Activated CD4-positive, alpha-beta T cell treated with anti-CD3 and anti-CD28 coated beads, Interleukin-2, amount 50 U/mL, for 48 hours (primary cell): ENCODE measurements at regions not wholly inside any gene's neighbourhood (a gene's known extent, or its start where the extent isn't known, plus 50 kb on each side); places are given as distances from the start of the nearest gene placed in this dataset.
"Not testable (repeated sequence)": the region's sequence is repeated elsewhere in the genome, so short reads cannot be mapped to it uniquely, and the experiment has no call there.

Experiments used
- DNase-seq, 2 experiments: peaks; one replicate each; pipeline ENCODE4 v3.0.0-alpha.2; 2020

DNA sequence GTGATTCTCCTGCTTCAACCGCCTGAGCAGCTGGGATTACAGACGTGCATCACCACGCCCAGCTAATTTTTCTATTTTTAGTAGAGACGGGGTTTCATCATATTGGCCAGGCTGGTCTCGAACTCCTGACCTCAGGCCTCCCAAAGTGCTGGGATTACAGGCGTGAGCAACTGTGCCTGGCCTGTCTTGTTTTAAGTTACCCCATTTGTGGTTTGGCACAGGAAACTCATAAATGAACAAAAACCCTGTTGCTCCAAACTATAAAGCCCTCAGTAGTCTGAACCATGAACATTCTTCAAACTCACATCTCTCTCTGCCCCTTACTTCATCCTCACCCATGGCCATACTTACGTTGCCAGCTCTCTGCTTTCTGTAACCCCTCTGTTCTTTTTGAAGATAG is 61.7 kb downstream of the RHOU start:
- DNase-seq = not testable (repeated sequence)

DNA sequence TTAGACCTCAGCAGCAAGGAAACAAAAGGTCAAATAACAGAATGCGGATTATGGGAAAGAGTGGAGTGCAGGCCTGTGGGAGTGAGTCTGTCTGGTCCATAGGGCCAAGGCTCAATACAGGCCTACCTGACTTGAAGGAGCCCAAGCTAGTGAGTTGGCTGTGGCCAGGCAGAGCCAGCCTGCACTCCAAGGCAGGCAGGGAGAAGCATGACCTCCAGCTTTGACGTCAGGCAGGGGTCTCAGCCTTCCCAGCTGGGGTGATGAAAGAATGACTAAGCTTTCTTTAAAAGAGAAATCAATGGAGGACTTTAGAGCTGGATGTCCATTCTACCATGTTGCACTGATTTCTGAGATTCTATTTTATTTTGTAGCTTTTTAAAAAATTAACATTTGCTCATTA is 62.8 kb downstream of the RHOU start:
- no peak for DNase-seq

DNA sequence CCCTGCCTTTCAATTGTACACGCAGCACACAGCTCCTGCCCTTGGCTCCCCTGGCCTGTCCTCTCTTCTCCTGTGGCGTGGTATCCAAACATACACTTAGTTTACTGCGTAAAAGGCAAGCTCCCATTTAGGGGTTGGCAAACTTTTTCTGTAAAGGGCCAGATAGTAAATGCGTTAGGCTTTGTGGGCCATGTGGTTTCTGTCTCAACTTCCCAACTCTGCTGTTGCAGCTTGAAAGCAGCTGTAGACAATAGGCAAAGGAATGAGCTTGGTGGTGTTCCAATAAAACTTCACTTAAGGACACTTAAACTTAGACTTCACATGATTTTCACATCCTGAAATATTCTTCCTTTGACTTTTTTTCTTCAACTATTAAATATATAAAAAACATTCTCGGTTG is 63.3 kb downstream of the RHOU start:
- DNase-seq = no peak

DNA sequence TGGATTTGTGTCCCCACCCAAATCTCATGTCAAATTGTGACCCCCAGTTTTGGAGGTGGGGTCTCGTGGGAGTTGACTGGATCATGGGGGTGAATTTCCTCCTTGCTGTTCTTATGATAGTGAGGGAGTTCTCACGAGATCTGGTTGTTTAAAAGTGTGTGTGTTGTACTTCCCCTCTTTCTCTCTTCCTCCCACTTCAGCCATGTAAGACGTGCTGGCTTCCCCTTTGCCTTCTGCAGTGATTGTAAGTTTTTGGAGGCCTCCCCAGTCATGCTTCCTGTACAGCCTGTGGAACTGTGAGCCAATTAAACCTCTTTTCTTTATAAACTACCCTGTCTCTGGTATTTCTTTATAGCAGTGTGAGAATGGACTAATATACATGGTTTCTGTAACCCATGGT is 64.6 kb downstream of the RHOU start:
- no peak for DNase-seq

DNA sequence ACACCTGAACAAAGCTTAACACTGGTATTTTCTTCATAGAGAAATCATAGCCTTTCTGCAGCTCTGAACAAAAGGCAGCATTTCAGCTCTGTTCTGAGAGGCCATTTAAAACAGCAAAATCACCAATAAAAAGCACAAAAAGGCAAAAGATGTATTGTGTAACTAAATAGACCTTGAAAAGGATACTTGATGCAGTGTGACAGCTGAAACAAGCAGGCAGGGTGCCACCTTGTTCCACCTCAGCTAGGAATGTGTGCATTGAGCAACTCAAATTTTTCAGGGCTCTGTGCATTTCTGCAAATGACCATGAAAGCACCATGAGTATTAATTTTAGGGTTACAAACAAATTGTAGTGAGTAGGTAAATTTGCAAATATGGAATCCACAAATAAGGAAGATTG is 65.8 kb downstream of the RHOU start:
- no peak for DNase-seq

DNA sequence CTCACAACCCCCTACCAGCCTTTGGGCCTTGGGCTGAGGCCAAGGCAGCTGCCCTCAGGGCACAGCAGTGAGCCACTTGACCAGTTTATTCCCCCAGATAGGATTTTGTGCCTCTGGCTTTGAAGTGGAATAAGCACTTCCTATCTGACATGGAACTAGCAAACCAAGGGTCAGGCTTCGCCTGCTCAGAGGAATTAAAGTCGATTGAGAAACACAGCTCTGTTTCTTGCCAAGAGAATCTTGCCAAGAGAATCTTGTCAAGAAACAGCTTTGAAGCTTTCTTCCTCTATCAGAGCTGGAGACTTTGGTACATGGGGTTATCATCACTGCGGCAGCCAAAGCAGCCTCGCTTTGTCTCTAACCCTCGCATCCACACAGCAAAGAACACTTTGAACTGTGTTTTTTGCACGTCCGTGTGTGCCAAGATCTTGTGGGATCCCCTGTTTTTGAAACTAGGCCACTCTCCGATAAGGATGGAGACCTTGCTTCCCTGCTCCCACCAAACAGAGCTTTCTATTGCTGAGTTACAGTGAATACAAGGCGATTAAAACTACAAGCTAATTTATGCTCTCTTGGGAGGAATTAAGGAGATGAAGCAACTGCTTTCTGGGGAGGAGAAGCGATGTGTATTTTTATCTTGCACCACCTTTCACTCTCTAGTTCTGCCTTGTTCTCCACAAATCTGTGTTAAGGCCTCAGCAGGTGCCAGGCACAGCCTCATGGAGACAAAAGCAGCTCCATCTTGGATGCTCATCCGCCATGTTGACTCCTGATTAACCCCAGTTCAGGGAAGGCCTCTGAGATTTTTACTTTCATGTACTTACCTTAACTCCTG is 67.3 kb downstream of the RHOU start:
- no peak for DNase-seq

DNA sequence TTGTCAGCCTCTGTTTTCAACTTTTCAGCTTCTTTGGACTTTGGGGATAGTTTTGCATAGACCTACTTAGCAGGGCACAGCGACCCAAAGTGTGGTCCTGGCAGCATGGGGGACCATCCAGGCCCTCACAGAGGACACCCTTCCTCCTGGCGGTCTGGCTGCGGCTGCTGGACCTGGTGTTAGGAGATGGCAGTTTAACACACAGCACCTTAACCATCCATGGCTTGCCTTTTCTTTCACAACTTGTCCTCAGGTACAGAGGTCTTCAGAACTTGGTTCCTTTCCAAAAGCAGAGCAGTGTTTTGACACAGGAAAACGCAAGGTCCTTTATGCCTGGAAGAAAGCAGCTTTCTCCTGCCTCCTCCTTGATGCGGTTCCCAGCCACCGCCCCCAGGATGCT is 68.1 kb downstream of the RHOU start:
- DNase-seq = no peak

DNA sequence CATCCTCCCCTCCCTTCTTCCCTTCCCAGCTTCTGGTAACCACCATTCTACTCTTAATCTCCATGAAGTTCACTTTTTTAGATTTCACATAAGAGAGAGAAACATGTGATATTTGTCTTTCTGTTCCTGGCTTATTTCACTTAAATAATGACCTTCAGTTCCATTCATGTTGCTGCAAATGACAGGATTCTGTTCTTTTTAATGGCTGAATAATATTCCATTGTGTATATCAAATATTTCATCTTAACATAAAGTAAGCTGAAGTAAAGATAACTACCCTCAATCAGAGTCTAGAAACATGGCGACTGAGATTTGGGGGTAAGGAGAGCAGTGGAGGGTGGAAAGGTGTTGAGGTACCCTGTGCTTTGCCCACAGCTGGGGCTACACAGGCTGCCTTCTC is 68.9 kb downstream of the RHOU start:
- DNase-seq = no peak

DNA sequence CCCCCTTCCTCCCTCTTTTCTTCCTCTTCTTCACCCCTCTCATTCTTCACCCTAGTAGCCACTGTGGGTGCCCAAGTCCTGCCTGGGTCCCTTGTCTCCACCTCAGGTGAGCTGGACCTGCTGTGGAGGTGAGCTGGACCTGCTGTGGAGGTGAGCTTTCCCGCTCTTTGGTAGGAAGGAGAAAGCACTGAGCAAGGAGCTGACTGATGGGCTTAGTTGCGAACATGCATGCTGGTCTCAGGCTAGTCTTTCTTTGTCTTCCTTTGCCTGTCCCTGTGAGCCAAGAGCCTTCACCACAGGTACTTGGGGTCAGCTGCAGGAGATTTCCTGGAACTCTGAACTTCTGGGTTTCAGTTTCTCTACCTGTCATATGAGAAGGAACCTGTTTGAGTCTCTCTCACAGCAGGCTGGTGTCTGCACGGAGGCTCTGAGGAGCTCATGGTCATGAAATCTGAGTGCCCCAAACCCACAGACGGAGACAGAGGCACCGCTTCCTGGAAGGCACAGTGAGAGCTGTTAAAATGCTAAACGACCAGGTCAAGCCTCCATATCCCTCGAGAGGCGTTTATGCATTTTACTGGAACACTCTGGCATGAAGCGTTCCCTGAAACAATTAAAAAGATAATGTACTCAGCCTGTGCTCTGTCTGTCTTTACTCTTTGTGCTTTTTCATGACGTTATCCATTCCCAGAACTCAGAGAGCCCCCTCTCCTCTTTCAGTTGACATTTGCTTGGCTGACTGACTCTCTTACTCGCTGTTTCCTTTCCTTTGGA is 69.5 kb downstream of the RHOU start:
- peak; percentile 32 to 59 for DNase-seq

DNA sequence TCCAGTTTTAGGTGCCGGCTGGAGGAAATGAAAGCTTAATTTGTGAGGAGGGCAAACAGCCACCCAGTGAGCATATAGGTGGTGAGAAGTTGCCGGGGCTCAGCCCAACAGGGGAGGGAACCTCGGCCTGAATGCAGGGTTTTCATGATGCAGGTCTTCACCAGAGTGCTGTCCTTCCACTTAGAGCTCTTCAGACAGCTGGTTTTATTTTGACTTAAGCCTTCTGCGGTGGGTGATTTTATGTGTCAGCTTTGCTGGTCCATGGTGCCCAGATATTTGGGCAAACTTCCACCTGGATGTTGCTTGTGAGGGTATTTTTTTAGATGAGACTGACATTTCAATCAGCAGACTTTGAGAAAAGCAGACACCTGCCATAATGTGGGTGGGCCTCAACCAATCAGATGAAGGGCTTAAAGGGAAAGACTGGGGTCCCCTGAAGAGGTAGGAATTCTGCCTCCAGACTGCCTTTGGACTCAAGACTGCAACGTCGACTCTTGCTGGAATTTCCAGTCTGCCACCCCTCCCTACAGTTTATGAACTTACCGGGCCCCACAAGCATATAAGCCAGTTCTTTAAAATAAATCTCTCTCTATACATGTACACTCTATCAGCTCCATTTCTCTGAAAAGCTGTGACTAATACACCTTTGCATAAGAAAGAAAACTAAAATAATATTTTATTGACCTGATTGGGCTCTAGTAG is 72.8 kb downstream of the RHOU start:
- DNase-seq = no peak

DNA sequence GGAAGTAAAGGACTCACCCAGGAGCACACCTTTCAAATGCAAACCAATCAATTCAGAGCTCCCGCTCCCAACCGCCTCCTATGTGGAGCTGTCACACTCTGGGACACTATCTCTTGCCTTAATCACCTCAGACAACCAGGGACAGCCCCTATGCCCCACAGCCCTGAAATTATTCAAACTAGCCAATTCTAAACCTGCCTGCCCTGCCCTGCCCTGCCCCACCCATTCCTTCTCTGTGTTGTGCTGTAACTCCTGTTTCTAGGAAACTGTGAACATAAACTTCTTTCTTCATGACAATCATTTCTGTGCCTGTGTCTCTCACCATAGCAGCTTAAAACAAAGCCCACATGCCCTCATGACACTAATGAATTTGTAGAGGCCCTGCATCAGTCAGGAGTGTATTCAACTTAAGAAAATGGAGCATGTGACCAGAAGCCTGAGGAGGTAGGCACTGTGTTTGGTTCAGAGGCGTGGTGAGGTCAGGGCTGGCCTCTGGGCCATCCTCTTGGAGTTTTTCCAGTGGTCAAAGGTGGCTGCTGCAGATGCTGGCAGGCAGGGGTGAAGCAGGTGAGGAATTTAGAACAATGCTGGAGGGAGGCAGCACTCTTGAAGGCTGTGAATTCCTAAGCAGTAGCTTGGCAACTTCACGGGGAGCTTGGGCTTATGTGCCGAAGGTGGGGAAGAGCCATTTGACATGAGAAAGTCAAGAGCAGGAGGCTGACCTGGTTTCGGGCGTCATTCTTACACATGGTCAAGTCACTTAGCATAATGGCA is 74.5 kb downstream of the RHOU start:
- DNase-seq = peak; percentile 14 to 22

DNA sequence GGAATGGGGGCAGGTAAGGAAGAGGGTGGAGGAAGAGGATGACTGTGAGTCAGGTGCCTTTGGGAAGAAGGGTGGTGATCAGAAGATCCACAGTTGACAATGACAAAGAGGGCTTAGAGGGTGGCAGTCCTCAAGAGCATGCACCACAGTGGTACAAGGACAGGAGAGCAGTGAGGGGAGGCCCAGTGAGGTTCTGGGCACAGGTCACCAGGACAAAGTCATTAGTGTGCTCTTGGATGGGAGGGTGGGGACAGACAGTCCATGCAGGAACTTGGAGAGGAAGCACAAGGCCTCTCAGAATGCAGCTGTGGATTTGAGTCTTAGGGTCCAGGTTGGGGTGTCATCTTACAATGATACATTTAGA is 75.1 kb downstream of the RHOU start:
- DNase-seq = no peak

DNA sequence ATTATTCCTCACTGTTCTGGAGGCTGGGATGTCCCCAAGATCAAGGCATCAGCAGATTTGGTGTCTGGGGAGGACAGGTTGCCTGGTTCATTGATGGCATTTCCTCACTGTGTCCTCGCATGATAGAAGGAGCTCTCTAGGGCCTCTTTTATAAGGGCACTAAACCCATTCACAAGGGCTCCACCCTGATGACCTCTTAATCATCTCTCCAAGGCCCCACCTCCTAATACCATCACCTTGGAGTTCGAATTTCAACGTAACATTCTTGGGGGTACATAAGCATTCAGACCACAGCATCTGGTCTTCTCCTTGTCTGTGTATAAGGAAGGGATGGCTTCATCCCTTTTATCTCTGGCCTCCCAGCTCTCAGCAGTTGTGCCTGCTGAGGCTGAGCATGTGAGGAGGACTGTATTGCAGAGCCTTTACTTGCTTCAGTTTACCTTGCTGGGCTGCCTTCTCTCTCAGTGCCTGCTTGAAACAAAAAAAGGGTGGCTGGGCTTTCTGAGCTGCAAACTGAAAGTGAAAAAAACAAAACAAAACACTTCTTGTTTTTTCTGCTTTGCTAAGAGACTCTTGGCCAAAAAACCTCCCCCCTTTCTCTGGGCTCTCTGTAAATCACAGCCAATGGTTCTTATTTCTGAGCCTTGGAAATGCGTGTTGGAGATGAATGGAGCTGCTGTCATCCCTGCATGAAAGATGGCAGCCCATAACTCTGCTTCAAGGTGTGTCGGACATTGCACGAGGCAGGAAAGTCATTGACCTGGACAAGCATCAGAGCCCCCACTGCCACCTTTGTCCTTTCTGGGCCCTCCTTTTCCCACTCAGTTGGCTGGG is 75.8 kb downstream of the RHOU start:
- DNase-seq = no peak

DNA sequence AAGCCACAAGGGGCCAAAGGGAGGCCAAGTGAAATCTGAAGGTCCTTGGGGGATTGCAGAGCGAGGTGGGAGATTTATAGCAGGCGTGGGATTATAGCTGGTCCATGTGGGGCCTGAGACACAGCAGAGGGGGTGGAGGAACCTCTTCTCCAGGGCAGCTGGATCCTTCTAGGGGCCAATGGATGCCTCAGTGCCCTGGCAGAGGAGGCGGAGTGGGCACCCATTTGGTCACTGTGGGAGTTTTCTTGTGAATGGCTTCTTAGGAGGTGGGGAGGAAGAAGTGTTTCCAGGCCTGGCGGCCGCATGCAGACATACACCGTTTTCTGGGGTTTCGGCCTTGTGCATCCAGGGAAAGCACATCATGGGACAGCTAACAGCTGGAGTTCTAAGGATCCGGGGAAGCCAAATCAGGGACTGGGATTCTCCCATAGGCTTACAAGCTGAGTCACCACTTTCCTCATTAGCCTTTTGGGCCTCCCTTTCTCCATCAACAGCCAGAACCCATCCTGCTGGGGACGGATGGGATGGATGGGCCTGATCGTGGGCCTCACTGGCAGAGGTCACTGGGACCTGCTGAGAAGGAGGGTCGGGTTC is 76.5 kb downstream of the RHOU start:
- DNase-seq = no peak

DNA sequence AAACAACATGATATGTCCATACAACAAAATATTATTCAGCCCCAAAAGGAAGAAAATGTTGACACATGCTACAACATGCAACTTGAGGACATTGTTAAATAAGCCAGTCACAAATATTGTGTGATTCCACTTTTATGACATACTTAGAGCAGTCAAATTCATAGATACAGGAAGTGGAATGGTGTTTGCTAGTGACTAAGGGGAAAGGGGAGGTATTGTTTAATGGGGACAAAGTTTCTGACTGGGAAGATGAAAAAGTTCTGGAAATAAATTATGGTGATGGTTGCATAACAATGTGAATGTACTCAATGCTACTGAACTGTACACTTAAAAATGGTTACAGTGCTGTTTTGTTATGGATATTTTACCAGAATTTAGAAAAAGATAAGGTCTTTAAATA is 77.7 kb downstream of the RHOU start:
- DNase-seq = no peak

DNA sequence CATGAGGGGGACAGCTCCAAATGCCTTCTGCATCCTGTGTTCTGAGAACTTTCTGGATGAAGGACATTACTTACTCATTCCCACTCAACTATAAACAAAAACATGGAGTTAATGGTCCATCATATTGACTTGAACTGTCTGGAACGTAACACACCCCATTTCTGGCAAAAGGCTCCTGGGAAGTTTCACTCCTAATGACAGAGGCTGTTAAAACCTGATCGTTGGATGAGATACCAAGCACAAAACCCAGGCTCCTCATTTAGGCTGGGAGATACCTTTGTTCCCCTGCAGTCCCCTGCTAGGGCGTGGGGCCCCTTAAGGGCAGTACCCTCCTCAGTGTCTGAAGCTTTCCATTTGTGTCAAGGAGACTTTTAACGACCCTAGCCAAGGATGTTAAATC is 78.9 kb downstream of the RHOU start:
- no peak for DNase-seq

DNA sequence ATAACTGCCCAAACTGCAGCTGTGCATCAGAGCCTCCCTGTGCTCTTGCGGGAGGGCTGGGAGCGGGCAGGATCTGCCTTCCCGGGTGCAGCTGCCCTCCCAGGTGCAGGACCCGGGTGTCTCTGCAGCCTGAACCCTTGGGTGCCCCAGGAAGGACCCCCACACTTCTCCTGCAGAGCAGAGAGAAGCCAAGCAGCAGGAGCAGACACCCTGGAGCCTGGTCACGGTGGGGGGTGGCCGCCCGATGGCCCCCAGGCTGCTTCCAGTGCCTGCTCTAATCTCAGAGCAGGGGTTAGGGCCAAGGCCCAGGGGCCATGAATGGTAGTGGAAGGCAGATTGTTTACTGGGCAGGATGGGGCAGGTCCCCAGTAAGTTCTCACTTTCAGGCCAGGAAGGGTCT is 83.0 kb downstream of the RHOU start:
- no peak for DNase-seq

DNA sequence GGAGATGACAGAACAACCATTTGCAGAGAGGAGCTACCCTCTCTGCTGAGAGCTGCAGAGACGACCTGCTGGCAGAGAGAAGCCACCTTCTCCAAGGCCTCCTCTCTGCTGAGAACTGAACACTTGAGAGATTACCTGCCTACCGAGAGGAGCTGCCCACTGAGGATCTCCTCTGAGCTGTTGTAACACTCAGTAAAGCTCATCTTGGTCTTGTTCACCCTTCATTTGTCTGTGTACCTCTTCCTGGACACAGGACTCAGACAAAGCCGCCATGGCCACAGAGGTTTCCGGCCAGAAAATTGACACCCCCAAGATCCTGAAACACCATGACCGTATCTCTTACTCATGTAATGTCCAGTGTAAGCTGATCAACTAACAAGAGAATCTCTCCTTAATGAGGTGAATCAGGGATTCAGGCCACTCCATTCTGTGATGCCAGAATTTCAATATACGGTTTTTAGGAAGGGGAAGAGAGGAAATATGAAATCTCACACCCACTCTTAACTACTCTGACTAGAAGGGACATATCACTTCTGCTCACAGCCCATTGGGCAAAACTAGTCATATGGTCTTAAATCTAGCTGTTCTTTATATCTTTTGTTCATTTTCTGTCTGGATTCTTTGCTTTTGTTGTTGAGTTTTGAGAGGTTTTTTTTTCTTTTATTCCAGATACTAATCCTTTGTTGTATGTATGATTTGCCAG is 83.8 kb downstream of the RHOU start:
- no peak for DNase-seq

DNA sequence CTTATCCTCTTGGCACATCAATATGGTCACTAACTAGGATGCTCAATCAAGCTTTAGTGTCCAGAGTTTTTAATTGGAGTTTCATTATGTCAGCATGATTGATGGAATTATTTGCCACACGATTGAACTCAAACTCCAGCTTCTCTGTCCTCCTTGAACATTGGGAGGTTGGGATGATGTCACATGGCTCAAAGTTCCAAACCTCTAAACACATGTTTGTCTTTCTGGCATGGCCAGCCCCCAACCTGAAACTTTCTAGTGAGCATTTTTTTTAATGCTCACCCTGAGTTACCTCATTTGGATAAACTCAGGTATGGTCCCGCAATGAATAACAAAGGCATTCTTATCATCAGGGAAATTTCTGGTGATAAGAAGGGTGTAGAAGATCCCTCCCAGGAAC is 86.0 kb downstream of the RHOU start:
- DNase-seq = no peak

DNA sequence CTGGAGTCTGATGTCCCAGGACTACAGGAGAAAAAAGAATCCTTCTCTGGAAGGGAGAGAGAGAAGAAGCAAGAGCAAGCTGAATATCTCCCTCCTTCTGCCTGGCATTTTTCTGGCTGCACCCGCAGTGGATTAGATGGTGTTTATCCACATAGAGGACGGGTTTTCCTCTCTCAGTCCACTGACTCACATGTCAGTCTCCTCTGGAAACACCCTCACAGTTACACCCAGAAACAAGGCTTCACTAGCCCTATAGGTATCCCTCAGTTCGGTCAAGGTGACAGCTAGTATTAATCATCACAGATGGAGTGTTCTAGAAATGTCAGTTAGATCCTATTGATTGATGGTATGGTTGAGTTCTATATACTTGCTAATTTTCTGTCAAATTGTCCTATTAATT is 87.9 kb downstream of the RHOU start:
- DNase-seq = no peak

DNA sequence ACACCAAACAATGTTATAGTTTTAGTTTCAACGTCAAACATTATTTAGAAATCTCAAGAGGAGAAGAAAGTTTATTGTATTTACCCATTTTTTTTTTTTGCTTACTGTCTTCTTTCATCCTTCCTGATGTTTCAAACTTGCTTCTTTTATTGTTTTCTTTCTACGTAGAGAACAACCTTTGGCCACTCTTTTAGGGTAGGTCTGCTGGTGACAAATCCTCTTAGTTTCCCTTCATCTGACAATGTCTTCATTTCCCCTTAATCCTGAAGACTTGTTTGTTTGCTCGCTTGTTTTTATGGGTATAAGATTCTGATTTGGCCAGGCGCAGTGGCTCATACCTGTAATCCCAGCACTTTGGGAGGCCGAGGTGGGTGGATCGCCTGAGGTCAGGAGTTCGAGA is 89.1 kb downstream of the RHOU start:
- no peak for DNase-seq
